ENCODE measurements at regions not wholly inside any gene's neighbourhood (a gene's known extent, or its start where the extent isn't known, plus 50 kb on each side); places are given as distances from the start of the nearest gene placed in this dataset.

GRCh38 chr2:225296951-225297350, 102.6 kb upstream of the NYAP2 start:
- TF ChIP-seq SMARCA4 (IDR thresholded peaks at IDR 0.05) (no peak), ZNF174 (CRISPR knock-in tag; IDR thresholded peaks at IDR 0.05) (no peak), RAD21 (CRISPR knock-in tag; conservative IDR thresholded peaks at IDR 0.05 in 1 of 2, IDR thresholded peaks at IDR 0.05 in 1 of 2) (no peak), EGR1 (conservative IDR thresholded peaks at IDR 0.05) (no peak), MIER1 (IDR thresholded peaks at IDR 0.05; ENCODE audit: low read depth) (no peak), MEF2A (IDR thresholded peaks at IDR 0.05; ENCODE audit: control insufficient read depth, low read depth, low read length) (no peak), ZNF707 (CRISPR knock-in tag; conservative IDR thresholded peaks at IDR 0.05) (no peak), SP2 (IDR thresholded peaks at IDR 0.05; ENCODE audit: extremely low read depth, low read depth, low read length, poor library complexity, severe bottlenecking) (no peak), TCF7L2 (IDR thresholded peaks at IDR 0.05; ENCODE audit: low read depth, low read length) (no peak), POLR2AphosphoS5 (IDR thresholded peaks at IDR 0.05; ENCODE audit: control insufficient read depth, insufficient read depth, low read depth, low read length) (no peak)
